Progenitor cell of endocrine pancreas (in vitro differentiated cells): ENCODE measurements at regions not wholly inside any gene's neighbourhood (a gene's known extent, or its start where the extent isn't known, plus 50 kb on each side); places are given as distances from the start of the nearest gene placed in this dataset.
"Not testable (repeated sequence)": the region's sequence is repeated elsewhere in the genome, so short reads cannot be mapped to it uniquely, and the experiment has no call there.

ENCODE experiments used
- DNase-seq: peaks from one replicate; pipeline ENCODE4 v3.0.0; 2021; ENCODE audit warnings: low spot score; ENCODE audit not compliant: unreplicated experiment
- H3K27ac Mint-ChIP-seq: 2 replicates; pipeline ENCODE4 v1.8.0; 2021; ENCODE audit warnings: mild to moderate bottlenecking, moderate library complexity, mixed read lengths
- H3K27me3 Mint-ChIP-seq: 2 replicates; pipeline ENCODE4 v1.8.0; 2021; ENCODE audit warnings: mixed read lengths
- H3K36me3 Mint-ChIP-seq: 2 replicates; pipeline ENCODE4 v1.8.0; 2022; ENCODE audit warnings: mixed read lengths; ENCODE audit not compliant: insufficient read depth
- H3K4me1 Mint-ChIP-seq: 2 replicates; pipeline ENCODE4 v1.8.0; 2021; ENCODE audit warnings: low read depth, mixed read lengths
- H3K4me3 Mint-ChIP-seq: 2 replicates; pipeline ENCODE4 v1.8.0; 2021; ENCODE audit warnings: low read depth, mild to moderate bottlenecking, moderate library complexity, mixed read lengths
- H3K9me3 Mint-ChIP-seq: 2 replicates; pipeline ENCODE4 v1.8.0; 2021; ENCODE audit warnings: low read depth, mixed read lengths
- CTCF ChIP-seq: fragments of 200-600 bp; sonication (generic); IDR thresholded peaks from one replicate; pipeline ENCODE4 v1.5.0; 2021; ENCODE audit warnings: antibody characterized with exemption, mild to moderate bottlenecking; ENCODE audit not compliant: unreplicated experiment

GRCh38 chr5:36770125-36770524 is 106.4 kb upstream of the NIPBL start:
- no peak overlapping the region for H3K27ac Mint-ChIP-seq
- no peak for TF ChIP-seq CTCF
- peaks cover 14% of the 10 kb centered on the region for H3K9me3 Mint-ChIP-seq
- no peak for DNase-seq
- H3K4me1 Mint-ChIP-seq, result peaks cover 3% of the 10 kb centered on the region
- no peaks in the 10 kb centered on the region for H3K27me3 Mint-ChIP-seq
- no peak overlapping the region for H3K4me3 Mint-ChIP-seq
- H3K36me3 Mint-ChIP-seq, result no peaks in the 10 kb centered on the region

- H3K4me1 Mint-ChIP-seq, result peaks cover 6% of the 10 kb centered on the region
- no peak overlapping the region for H3K27ac Mint-ChIP-seq
- H3K9me3 Mint-ChIP-seq, result peaks cover 7% of the 10 kb centered on the region
- H3K4me3 Mint-ChIP-seq, result no peak overlapping the region
- no peaks in the 10 kb centered on the region for H3K36me3 Mint-ChIP-seq
- H3K27me3 Mint-ChIP-seq, result no peaks in the 10 kb centered on the region
- no peak for TF ChIP-seq CTCF
- no peak for DNase-seq
These were observed 104.1 kb upstream of the NIPBL start for GRCh38 chr5:36772276-36773140.

- no peaks in the 10 kb centered on the region for H3K36me3 Mint-ChIP-seq
- H3K27ac Mint-ChIP-seq, result no peak overlapping the region
- H3K9me3 Mint-ChIP-seq, result peaks cover 3% of the 10 kb centered on the region
- no peak overlapping the region for H3K4me3 Mint-ChIP-seq
- no peak for DNase-seq
- H3K27me3 Mint-ChIP-seq, result no peaks in the 10 kb centered on the region
- peak; percentile 48 for TF ChIP-seq CTCF
- H3K4me1 Mint-ChIP-seq, result peaks cover 3% of the 10 kb centered on the region
These were observed 99.3 kb upstream of the NIPBL start for GRCh38 chr5:36777105-36777757.

- peaks cover 3% of the 10 kb centered on the region for H3K9me3 Mint-ChIP-seq
- DNase-seq, result no peak
- no peak overlapping the region for H3K4me3 Mint-ChIP-seq
- H3K27ac Mint-ChIP-seq, result no peak overlapping the region
- peaks cover 3% of the 10 kb centered on the region for H3K4me1 Mint-ChIP-seq
- no peaks in the 10 kb centered on the region for H3K27me3 Mint-ChIP-seq
- no peak for TF ChIP-seq CTCF
- no peaks in the 10 kb centered on the region for H3K36me3 Mint-ChIP-seq
These were observed 98.2 kb upstream of the NIPBL start for GRCh38 chr5:36778336-36778735.

- DNase-seq, H3K9me3 Mint-ChIP-seq, H3K36me3 Mint-ChIP-seq, H3K4me3 Mint-ChIP-seq, H3K27ac Mint-ChIP-seq, H3K27me3 Mint-ChIP-seq, H3K4me1 Mint-ChIP-seq: not testable (repeated sequence)
These were observed 94.0 kb upstream of the NIPBL start for GRCh38 chr5:36782612-36783011.
